GM13976 (cell line): ENCODE measurements at regions not wholly inside any gene's neighbourhood (a gene's known extent, or its start where the extent isn't known, plus 50 kb on each side); places are given as distances from the start of the nearest gene placed in this dataset.

Source experiments
- DNase-seq: peaks from one replicate; pipeline ENCODE4 v3.0.0; 2012; ENCODE audit warnings: low spot score
- in situ Hi-C: fragments of 300-500 bp; cut with MboI; formaldehyde crosslinking; loops from one replicate; pipeline ENCODE4 v1.12.0; 2022; ENCODE audit warnings: low sequenced_read_pairs, mixed read lengths, inconsistent platforms; ENCODE audit not compliant: unreplicated experiment
- TF ChIP-seq, protein P1 (sequence below): IDR thresholded peaks from 2 replicates; pipeline ENCODE4 v1.5.1; 2012; ENCODE audit warnings: borderline replicate concordance, mild to moderate bottlenecking; ENCODE audit not compliant: insufficient read depth; ENCODE audit errors: extremely low read depth, missing control alignments, control extremely low read depth

DNA sequence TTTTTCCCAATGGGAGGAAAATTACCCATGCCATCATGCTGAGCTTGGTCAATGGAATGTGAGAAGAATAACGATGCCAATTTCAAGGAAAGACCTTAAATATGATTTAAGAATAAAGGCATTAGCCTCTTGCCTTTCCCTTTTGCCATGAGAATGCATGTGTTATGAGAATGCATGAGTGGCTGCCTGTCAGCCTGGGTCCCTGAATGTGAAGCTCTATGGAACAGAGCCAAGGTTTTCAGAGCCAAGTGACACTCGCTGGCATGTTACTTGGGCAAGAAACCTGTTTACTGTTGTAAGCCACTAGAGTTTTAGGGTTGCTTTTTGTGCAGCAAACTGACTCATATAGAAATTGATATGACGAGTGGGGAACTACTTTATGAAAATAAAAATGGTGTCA lies 75.7 kb downstream of the JRKL start:
- TF ChIP-seq, protein P1, sequence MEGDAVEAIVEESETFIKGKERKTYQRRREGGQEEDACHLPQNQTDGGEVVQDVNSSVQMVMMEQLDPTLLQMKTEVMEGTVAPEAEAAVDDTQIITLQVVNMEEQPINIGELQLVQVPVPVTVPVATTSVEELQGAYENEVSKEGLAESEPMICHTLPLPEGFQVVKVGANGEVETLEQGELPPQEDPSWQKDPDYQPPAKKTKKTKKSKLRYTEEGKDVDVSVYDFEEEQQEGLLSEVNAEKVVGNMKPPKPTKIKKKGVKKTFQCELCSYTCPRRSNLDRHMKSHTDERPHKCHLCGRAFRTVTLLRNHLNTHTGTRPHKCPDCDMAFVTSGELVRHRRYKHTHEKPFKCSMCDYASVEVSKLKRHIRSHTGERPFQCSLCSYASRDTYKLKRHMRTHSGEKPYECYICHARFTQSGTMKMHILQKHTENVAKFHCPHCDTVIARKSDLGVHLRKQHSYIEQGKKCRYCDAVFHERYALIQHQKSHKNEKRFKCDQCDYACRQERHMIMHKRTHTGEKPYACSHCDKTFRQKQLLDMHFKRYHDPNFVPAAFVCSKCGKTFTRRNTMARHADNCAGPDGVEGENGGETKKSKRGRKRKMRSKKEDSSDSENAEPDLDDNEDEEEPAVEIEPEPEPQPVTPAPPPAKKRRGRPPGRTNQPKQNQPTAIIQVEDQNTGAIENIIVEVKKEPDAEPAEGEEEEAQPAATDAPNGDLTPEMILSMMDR, result no peak
- DNase-seq, result no peak

DNA sequence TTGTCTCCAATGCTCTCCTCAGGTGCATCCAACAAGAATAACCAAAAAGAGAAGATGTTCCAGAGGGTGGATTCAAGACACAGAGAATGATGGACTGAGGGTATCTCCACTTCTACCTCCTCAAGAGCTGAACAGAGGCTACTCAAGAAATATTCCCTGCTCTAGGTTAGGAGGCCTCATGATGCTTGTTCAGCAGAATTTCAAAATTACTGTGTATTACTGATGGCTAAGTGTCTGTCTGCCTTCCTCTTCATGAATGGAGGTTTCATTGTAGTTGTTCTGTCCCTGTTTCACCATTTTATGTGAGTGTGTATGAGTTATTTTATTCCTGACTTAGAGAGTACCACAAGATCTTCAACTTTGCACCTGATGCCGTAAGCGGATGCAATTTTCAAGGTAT lies 76.8 kb downstream of the JRKL start:
- TF ChIP-seq, protein P1, result no peak
- in situ Hi-C loops, result loop anchor here (25.0 kb wide), 1 partner anchor 671 kb away; no protein-coding TSS in a partner anchor
- DNase-seq, result no peak

More for the DNA sequence above, 75.7 kb downstream of the JRKL start:
- in situ Hi-C loops, result loop anchor here (25.0 kb wide), 1 partner anchor 672 kb away; no protein-coding TSS in a partner anchor

DNA sequence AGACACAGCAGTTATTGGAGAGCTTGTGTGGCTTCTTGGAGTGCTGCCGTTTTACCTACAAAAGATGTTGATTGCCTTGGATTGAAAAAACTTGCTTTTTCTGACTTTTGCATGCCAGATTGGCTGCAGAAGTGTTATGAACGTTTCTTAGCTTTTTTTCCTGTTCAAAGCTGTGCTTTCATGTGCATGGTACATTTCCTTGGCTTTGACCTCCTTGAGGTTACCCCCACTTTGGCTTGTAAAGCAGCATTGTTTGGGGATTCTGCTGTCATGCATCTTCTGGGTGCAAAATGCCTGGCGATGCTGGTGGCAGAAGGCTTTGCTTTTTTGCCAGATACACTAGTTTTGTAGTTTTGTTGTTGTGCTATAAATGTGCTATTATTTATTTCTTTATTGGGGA lies 80.0 kb downstream of the JRKL start:
- no peak for DNase-seq
- in situ Hi-C loops, result loop anchor here (25.0 kb wide), 1 partner anchor 668 kb away; no protein-coding TSS in a partner anchor
- TF ChIP-seq, protein P1, result no peak

DNA sequence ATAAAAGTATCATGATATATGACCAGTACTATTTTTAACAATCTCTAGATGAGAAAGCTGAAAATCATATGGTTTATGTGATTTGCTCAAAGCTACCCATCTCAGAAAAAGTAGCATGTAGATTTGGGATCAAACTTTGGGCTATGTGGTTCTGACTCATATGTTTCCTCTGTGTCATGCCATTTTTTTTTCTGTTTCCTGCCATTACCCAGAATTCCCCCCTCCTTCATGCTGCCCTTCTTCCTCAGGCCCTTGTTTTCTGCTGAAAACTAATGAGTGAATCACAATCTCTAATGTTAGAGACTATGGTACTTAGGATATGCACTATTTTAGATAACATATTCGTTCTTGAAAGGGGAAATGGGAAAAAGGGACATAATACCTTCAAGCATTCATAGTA lies 80.7 kb downstream of the JRKL start:
- in situ Hi-C loops, result loop anchor here (25.0 kb wide), 1 partner anchor 667 kb away; no protein-coding TSS in a partner anchor

DNA sequence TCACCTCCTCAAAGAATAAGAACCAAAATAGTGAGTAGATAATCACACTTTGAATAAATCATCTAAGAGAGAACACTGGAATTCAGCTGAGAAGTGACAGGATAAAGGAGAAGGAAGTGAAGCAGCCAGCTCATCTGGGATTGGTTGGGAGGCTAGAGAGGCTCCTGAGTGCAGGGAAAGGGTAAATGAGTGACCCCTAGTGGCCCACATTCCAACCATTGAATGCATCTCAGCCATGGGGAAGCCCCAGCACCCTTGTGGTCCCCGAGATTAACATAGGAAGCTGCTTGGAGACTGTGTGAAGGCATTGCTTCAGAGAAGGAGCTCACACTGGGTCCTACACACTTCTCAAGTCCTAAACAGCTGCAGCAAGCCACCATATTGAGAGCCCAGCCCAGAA lies 82.3 kb downstream of the JRKL start:
- in situ Hi-C loops, result loop anchor here (25.0 kb wide), 1 partner anchor 665 kb away; no protein-coding TSS in a partner anchor
- TF ChIP-seq, protein P1, result no peak
- peak; percentile 16 for DNase-seq

More for the DNA sequence above, 80.7 kb downstream of the JRKL start:
- DNase-seq, result no peak
- TF ChIP-seq, protein P1, result no peak

DNA sequence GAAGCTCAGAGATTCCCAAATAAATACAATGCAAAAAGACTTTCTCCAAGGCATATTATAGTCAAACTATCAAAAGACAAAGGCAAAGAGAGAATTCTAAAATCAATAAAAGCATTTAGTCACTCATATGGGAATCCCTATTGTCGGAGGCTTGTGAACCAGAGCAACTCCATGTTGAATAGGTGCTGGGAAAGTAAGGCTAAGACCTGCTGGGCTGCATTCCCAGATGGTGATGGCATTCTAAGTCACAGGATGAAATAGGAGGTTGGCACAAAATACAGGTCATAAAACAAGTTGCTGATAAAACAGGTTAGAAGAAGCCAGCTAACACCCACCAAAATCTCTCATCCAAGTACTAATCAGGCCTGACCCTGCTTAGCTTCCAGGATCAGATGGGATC lies 84.5 kb downstream of the JRKL start:
- no peak for DNase-seq
- in situ Hi-C loops, result loop anchor here (25.0 kb wide), 1 partner anchor 663 kb away; no protein-coding TSS in a partner anchor
- TF ChIP-seq, protein P1, result no peak
